HG03565 (cell line): ENCODE measurements at regions not wholly inside any gene's neighbourhood (a gene's known extent, or its start where the extent isn't known, plus 50 kb on each side); places are given as distances from the start of the nearest gene placed in this dataset.
"Not testable (repeated sequence)": the region's sequence is repeated elsewhere in the genome, so short reads cannot be mapped to it uniquely, and the experiment has no call there.

Experiments used
- ATAC-seq: cut with Tn5 transposase; IDR thresholded peaks from one replicate; pipeline ENCODE4 v1.9.1; 2021; ENCODE audit warnings: mild to moderate bottlenecking, moderate library complexity; ENCODE audit not compliant: unreplicated experiment

DNA sequence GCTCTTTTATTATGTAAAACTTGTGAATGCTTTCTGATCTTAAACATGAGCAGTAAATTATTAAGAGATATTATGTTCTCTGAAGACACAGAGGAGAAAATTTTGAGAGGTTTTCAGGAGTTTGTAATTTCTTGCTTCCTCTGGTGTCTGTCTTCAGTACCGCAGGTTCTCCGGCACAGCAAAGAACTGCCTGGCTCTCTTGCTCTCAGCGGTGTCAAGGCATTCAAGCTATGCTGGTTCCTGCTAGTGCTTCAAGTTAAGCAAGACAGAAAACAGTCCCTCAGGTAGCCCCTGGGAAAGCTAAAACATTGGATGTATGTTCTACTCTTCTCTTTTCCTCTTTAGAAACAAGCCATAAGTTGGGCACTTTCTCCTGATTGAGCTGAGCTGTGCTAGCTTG lies 120.2 kb upstream of the CENPE start:
- no peak for ATAC-seq

DNA sequence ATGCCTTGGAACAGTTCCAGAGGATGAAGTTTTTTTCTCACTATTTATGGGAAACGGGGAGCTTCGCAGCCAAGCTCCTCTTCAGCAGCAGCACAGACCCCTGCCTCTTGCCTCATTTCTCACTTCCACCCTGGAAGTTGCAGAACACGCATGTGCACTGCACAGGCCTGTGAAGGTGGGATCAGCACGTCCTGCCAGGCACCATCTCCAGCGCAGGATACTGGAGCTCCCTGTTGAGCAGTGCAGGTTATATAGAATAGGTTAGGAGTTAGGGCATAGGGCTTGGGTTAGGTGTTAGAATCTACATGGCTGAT lies 110.1 kb upstream of the CENPE start:
- no peak for ATAC-seq

DNA sequence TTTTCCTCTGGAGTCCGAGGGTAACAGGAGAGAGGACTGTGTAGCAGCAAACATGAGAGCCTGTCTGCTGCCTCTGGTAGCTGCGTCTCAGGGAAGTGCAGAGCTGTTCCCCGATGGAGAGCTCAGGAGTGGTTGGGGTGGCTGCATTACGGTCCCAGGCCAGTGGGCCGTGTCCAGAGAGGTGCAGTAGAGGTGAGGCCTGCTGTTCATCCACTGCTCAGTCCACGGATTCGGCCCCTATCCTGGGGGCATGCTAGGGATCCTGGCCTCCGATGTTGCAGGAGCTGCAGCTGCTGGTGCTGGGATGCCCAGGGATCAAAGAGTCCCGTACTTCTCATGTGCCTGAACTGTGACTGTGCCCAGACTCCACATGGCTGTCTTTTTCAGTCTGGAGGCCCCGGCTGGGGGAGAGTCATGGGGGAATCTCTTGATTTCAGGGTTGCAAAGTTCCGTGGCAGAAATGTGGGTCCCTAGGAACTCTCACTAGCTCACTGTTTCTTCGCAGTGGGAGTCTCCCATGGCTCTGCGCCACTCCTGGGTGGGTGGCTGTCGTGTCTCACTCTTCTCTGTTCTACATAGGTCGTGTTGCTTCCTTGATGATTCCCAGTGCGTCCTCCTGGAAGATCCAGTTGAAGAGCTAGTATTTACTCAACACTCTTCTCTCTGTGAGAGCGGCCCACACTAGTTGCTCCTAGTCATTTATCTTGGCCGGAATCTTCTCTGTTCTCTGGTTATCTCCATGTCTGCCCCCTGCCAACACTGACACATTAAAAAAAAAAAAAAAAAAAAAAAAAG lies 109.5 kb upstream of the CENPE start:
- no peak for ATAC-seq

GRCh38 chr4:103306870-103307375 lies 108.8 kb upstream of the CENPE start:
- ATAC-seq: no peak

GRCh38 chr4:103305355-103305754 lies 107.2 kb upstream of the CENPE start:
- ATAC-seq: no peak

DNA sequence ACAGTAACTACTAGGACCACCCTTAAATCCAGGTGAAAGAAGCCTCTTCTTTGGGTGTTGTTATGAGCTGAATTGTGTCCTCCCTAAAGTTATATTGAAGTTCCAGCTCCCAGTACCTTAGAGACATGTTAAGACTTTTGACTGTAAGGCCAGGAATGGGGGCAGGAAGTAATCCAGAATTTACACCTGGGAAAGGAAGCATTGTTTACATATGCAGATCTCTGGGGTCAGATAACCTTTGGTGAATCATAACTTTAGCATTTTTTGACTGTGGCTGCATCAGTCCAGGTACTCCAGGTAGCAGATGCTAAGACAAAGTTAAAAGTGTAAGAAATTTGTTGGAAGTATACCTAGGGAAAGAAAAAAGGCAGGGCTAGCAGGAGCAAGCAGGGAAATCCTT lies 104.9 kb upstream of the CENPE start:
- no peak for ATAC-seq

DNA sequence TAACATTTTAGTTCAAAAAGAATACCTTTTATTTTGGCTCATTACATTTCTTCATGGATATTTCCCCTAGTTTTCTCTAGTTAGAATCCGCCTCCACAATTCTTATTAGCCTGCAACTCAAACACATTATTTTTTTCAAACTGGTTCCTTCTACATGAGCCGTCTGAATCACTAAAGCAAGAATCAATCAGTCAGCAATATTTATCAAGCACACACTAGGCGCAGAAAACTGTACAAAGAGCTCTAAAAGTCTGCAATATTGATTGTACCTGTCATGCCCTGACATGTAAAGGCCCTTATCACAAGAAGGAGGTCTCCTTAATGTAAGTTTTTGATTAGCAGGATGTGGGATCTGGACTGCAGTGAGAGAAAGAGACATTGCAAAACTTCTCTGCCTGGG lies 94.8 kb upstream of the CENPE start:
- no peak for ATAC-seq

GRCh38 chr4:103292373-103292772 lies 94.2 kb upstream of the CENPE start:
- no peak for ATAC-seq

- ATAC-seq: no peak
Measured at GRCh38 chr4:103289186-103289585, 91.0 kb upstream of the CENPE start.

- no peak for ATAC-seq
Measured at GRCh38 chr4:103272174-103272573, 74.0 kb upstream of the CENPE start.

DNA sequence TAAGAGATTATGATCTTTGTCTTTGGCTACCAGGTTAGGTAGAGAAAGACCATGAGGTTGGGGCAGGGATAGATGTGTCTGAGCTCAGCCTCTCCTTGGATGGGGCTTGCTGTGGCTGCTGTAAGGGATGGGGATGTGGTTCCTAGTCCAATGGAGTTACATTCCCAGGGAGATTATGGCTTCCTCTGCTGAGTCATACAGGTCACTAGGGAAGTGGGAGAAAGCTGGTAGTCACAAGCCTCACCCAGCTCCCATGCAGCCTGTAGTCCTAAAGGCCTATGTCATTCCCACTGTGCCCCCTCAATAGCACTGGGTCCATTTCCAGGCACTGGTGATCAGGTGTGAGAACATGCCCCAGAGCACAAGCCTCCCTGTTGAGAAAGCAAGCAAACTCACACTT lies 70.6 kb upstream of the CENPE start:
- no peak for ATAC-seq

- no peak for ATAC-seq
Measured at GRCh38 chr4:103264905-103265304, 66.8 kb upstream of the CENPE start.

- not testable (repeated sequence) for ATAC-seq
Measured at GRCh38 chr4:103256068-103256467, 57.9 kb upstream of the CENPE start.
